ENCODE measurements at regions not wholly inside any gene's neighbourhood (a gene's known extent, or its start where the extent isn't known, plus 50 kb on each side); places are given as distances from the start of the nearest gene placed in this dataset.

GRCh38 chr6:100944644-100945043 is 63.5 kb upstream of the ASCC3 start:
- 63 to 76% (median 72%) methylated on average over 4 of the region's 4 CpGs for WGBS, 5 donors
- H3K36me3 ChIP-seq, result no peaks in the 10 kb centered on the region
- peaks cover 0 to 16% (median 0%) of the 10 kb centered on the region in 4 donors for H3K9me3 ChIP-seq
- no peaks in the 10 kb centered on the region for H3K27me3 ChIP-seq
- H3K4me1 ChIP-seq, result no peaks in the 10 kb centered on the region
- TF ChIP-seq CTCF (IDR thresholded peaks at IDR 0.05), result no peak
- intact Hi-C loops (cut with DNase I; ENCODE audit: low total_unique reads), result no loop called here
- no peak for DNase-seq
- H3K27ac ChIP-seq, result no peak overlapping the region
- H3K4me3 ChIP-seq, result no peak overlapping the region

- no peaks in the 10 kb centered on the region for H3K4me1 ChIP-seq
- no peak overlapping the region for H3K4me3 ChIP-seq
- WGBS, 5 donors, result 78 to 90% (median 88%) methylated on average over 4 of the region's 4 CpGs
- no peaks in the 10 kb centered on the region for H3K27me3 ChIP-seq
- DNase-seq, result no peak
- H3K9me3 ChIP-seq, result peaks cover 0 to 16% (median 0%) of the 10 kb centered on the region in 4 donors
- H3K27ac ChIP-seq, result no peak overlapping the region
- intact Hi-C loops (cut with DNase I; ENCODE audit: low total_unique reads), result no loop called here
- TF ChIP-seq CTCF (IDR thresholded peaks at IDR 0.05), result no peak
- no peak for TF ChIP-seq POLR2AphosphoS5 (IDR thresholded peaks at IDR 0.05)
- TF ChIP-seq POLR2A (IDR thresholded peaks at IDR 0.05), result no peak
- no peak for TF ChIP-seq EP300 (IDR thresholded peaks at IDR 0.05)
- no peaks in the 10 kb centered on the region for H3K36me3 ChIP-seq
Measured at GRCh38 chr6:100946021-100946540, 65.0 kb upstream of the ASCC3 start.

- WGBS, 5 donors, result 82 to 94% (median 91%) methylated on average over 3 of the region's 3 CpGs
- H3K27me3 ChIP-seq, result no peaks in the 10 kb centered on the region
- intact Hi-C loops (cut with DNase I; ENCODE audit: low total_unique reads), result no loop called here
- no peaks in the 10 kb centered on the region for H3K4me1 ChIP-seq
- no peaks in the 10 kb centered on the region for H3K36me3 ChIP-seq
- H3K9me3 ChIP-seq, result peaks cover 0 to 16% (median 0%) of the 10 kb centered on the region in 4 donors
- H3K27ac ChIP-seq, result no peak overlapping the region
- no peak for TF ChIP-seq POLR2AphosphoS5 (IDR thresholded peaks at IDR 0.05)
- TF ChIP-seq CTCF (IDR thresholded peaks at IDR 0.05), result no peak
- no peak for TF ChIP-seq POLR2A (IDR thresholded peaks at IDR 0.05)
- no peak for TF ChIP-seq EP300 (IDR thresholded peaks at IDR 0.05)
- no peak overlapping the region for H3K4me3 ChIP-seq
- DNase-seq, result no peak
Measured at GRCh38 chr6:100946711-100947110, 65.6 kb upstream of the ASCC3 start.

GRCh38 chr6:100948381-100949133 is 67.4 kb upstream of the ASCC3 start:
- no peak for DNase-seq
- intact Hi-C loops (cut with DNase I; ENCODE audit: low total_unique reads), result no loop called here
- Histone ChIP-seq H3K9me3 (peaks cover 0 to 20% (median 0%) of the 10 kb centered on the region in 4 donors), H3K36me3 (no peaks in the 10 kb centered on the region), H3K27ac (no peak overlapping the region), H3K4me1 (no peaks in the 10 kb centered on the region), H3K27me3 (no peaks in the 10 kb centered on the region), H3K4me3 (no peak overlapping the region)
- TF ChIP-seq POLR2A (IDR thresholded peaks at IDR 0.05) (no peak), POLR2AphosphoS5 (IDR thresholded peaks at IDR 0.05) (no peak), EP300 (IDR thresholded peaks at IDR 0.05) (no peak), CTCF (IDR thresholded peaks at IDR 0.05) (no peak)
- 16 to 36% (median 23%) methylated on average over 3 of the region's 3 CpGs for WGBS, 5 donors
